T-helper 1 cell (primary cell): ENCODE measurements at regions not wholly inside any gene's neighbourhood (a gene's known extent, or its start where the extent isn't known, plus 50 kb on each side); places are given as distances from the start of the nearest gene placed in this dataset.

ENCODE experiments used
- DNase-seq, 5 donors: peaks; one replicate each; pipeline ENCODE4 v3.0.0-alpha.2; 2012 to 2020

DNA sequence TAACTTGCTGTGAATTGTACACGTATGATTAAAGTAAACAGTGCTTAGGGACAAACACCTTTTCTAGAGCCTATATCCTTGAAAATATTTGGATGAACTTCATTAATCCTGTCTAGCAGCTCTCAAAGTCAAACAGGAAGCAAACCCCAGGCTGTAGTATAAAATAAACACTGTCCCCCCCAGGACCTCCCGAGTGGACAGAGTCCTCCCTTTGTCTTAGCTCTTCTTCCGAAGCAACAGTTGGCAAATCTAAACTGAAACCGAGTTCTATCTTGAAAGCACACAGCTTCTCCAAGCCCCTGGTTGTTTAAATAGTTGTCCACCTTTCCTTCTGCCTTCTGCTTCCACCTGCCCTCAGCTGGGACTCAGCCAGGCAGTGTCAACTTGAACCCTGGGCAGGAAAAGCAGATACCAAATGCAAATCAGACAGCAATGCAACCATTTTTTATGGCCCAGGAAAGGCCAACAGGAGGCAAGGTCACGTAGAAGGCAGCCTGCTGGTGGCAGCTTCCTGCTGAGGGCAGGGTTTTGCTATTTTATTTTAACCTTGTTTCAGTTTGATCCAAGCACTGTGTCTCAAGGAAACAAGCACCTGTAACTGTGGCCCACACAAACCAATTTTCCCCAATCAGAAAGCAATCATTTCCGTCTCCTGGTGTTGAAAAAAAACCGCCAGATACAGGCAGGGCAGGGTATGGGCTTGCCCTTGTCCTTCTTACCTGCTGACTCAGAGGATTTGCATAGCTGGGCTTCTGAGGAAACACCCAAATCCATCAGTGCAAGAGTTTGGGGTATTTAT lies 110.3 kb upstream of the KIT start:
- DNase-seq = no peak

- no peak for DNase-seq
Measured at GRCh38 chr4:54548098-54548620, 109.6 kb upstream of the KIT start.

- DNase-seq = no peak
Measured at GRCh38 chr4:54548831-54549460, 108.8 kb upstream of the KIT start.

- no peak for DNase-seq
Measured at GRCh38 chr4:54550395-54551171, 107.2 kb upstream of the KIT start.

DNA sequence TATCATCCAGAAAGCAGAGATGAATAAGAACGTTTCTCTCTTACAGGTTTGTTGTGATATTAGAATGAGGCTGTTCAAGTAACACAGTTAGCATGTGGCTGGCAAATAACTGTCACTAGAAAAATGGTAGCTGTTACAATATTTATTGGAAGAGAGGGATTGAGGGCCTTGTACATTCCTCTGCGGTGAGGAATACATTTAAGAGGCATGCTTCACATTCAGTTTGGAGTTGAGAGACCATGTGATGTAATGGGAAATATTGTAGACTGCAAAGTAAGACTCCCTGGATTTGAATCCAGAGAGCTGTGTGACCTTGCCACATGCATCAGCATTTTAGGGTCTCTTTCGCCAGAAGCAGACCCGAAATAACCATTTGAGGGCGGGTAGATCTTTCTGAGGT lies 104.8 kb upstream of the KIT start:
- DNase-seq = no peak

GRCh38 chr4:54554339-54554990 lies 103.3 kb upstream of the KIT start:
- DNase-seq = no peak

- DNase-seq = no peak
Measured at GRCh38 chr4:54556051-54556450, 101.7 kb upstream of the KIT start.

DNA sequence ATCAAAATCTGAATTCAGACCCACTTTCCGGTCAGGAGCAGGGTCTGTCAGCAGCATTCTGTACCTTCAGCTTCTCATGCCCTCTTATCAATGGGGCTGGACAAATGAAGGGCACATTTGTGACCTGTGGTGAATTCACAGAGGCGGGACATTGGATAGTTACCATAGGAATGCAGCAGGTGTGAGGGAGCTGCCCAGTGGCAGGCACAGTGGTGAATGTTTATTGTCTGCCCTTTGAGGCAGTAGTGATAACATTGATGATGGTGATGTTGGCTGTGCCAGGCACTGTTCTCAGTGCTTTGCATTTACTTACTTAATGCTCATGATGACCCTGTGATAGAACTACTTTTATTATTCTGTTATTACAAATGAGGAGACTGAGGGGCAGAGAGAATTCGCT lies 101.2 kb upstream of the KIT start:
- DNase-seq = no peak

GRCh38 chr4:54558889-54559677 lies 98.7 kb upstream of the KIT start:
- DNase-seq = no peak

GRCh38 chr4:54560513-54560912 lies 97.2 kb upstream of the KIT start:
- no peak for DNase-seq

DNA sequence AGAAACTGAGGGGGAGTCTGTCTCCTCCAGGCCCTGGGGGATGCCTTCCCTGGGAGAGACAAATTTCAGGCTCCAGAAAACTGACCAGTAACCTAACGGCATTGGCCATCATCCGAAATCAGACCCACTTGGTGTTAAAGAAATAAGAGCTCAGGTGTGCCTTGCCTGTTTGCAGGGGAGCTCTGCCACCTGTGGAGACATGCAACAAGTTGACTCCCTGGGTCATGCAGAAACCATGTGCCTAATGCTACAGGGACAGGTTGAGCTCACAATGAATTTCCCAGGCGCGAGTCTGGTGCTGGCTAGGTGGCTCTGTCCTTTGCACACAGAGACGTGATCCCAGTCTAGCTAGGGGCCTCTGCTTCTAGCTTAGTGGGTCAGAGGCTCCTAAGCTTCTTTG lies 95.8 kb upstream of the KIT start:
- DNase-seq = no peak

GRCh38 chr4:54566608-54567007 lies 91.1 kb upstream of the KIT start:
- no peak for DNase-seq

DNA sequence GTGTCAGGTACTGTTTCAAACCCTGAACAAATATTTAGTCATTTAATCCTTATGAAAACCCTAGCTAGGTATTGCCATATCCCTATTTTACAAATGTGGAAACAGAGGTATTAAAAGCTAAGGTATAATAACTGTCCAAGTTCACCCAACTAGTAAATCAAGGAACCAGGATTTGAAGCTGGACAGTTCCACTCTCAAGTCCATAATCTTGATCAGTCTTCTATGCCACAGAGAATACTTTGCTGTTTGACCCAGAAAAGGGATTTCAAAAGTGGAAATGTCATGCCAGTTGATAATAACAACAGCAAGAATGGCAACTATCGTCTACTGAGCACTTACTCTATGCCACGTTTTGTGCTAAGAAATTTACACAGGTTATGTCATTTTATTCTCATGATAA lies 90.4 kb upstream of the KIT start:
- no peak for DNase-seq

DNA sequence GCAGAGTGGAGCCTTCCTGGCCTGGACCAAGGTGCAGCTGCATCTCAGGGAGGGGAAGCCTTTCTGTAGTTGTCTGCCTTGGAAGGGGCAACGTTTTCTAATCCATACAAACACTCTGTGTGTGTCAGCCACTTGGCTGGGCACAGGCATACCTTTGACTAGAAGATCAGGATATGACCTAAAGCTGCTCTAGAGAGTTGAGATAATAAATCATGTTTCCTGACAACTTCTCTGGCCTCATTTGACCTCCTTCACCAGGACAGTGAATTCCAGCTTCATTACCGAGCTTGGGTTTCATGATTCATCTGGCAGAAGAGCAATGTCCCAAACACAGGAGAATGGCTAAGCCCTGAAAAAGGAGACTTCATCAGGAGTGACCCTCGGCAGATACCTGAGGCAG lies 89.6 kb upstream of the KIT start:
- DNase-seq = no peak

DNA sequence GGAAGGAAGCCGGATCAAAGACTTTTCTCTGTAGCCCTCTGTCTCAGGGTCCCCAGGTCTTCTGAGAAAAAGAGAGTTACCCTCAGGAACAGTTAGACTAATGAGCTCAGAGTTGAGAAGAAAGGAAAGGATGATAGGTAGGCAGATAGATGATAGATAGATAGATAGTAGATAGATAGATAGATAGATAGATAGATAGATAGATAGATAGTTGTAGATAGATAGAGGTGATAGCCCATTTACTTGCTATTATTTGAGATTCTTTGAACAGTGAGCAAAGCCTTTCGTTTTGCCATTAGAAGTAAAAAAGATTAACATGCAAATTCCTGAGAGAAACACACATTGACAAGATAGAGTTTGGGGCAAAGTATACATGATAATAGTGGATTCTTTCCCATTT lies 86.9 kb upstream of the KIT start:
- DNase-seq = no peak

DNA sequence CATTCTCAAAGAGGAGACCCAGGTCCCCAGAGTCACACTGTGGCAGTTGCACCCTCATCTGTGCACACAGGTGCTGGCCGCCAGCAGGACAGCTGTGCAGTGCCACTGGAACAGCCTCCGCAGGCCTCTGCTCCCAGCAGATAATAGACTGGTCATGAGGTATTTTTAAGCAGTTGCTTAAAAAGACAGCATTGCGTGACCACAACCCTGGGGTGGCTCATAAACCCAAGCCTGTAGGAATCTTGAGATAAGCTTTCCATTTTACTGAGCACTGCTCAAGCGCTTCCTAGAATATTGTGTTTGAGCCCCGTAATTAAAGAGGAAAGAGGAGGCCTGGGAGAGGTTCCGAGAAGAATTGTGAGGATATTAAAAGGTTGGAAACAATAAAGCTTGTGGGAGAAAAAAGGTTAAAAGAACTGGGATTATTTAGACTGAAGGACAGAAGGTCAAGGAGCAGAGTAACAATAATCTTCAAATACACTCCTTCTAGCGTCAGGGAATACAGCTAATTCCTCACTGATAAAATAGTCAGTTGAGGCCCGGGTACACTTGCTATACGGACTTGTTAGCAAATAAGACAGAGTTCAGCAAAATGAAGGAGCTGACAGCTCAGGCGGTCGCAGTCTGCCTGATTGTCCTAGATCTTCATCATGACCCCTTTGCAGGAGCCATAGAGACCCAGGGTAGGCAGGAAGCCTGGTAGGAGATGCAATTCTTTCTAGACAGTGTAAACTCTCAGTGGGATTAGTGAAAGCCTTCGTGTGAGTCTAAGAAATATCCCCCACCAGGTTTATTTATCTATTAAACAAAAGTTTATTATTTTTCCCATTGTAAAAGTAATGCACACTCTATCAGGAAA lies 86.2 kb upstream of the KIT start:
- DNase-seq = no peak

DNA sequence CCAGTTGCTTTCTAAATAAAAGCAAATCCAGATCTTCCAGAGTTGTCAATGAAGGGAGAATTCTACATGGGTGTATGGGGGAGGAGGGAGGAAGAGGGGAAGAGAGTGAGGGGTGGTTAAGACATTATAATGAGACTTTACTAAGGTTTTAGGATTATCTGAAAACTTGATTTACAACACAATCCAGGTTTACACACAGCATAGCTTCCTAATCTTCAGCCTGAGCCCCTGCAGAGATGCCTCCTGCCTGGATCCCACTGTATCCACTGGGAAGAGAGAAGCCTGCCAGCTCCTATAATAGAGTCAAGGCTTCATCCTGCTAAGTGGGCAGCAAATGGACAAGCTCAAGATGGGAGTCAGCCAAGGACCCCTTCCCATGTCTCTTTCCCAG lies 85.6 kb upstream of the KIT start:
- no peak for DNase-seq

GRCh38 chr4:54574500-54574899 lies 83.3 kb upstream of the KIT start:
- no peak for DNase-seq

- no peak for DNase-seq
Measured at GRCh38 chr4:54575919-54576318, 81.8 kb upstream of the KIT start.

- DNase-seq = no peak
Measured at GRCh38 chr4:54581807-54582206, 76.0 kb upstream of the KIT start.

- DNase-seq = no peak
Measured at GRCh38 chr4:54585321-54586000, 72.3 kb upstream of the KIT start.
